ENCODE measurements at regions not wholly inside any gene's neighbourhood (a gene's known extent, or its start where the extent isn't known, plus 50 kb on each side); places are given as distances from the start of the nearest gene placed in this dataset.

DNA sequence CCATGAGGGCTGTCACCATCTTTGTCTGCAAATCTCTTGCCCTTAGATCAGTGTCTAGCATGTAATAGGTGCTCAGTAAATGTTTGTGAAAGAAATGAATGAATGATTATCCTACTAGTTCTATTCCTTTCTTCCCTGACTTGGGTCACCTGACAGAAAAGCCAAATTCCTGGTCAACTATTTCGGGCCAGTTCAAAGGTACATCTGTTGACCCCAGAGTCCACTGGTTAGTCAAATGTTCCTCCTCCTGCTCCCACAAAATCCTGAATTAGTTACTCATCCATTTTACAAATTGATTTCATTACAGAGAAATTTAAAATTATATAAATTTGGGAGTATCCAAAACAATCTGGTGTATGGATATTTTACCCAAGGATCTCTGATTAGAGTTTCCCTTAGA is 124.7 kb upstream of the NAV2 start:
- TF ChIP-seq CTCF (IDR thresholded peaks at IDR 0.05) = no peak
- no peak for TF ChIP-seq POLR2A (IDR thresholded peaks at IDR 0.05)

All from adrenal gland (tissue), 5 donors.